H1 (cell line): ENCODE measurements at regions not wholly inside any gene's neighbourhood (a gene's known extent, or its start where the extent isn't known, plus 50 kb on each side); places are given as distances from the start of the nearest gene placed in this dataset.

Experiments used
- CTCF ChIA-PET: fragments of 300-600 bp; sonication (Branson Sonifier 250); formaldehyde crosslinking; loops from one replicate; lab custom pipeline; 2021; ENCODE audit not compliant: partially characterized antibody; lab: Charles Lee
- POLR2A ChIA-PET: fragments of 300-600 bp; sonication (Branson Sonifier 250); formaldehyde crosslinking; loops from one replicate; lab custom pipeline; 2021; ENCODE audit warnings: inconsistent platforms; ENCODE audit not compliant: partially characterized antibody; lab: Charles Lee
- DNase-seq, 2 experiments: peaks; one replicate each; pipeline versions ENCODE4 v3.0.0 to v3.0.0-alpha.2; 2010 to 2022; ENCODE audit warnings: low spot score in 2 of 2, low read depth in 1 of 2, mixed read lengths in 1 of 2
- FAIRE-seq: peaks from 2 replicates; lab custom pipeline; 2011; peaks lifted over from hg19 to GRCh38; lab: Jason Lieb, UNC
- H2AFZ ChIP-seq: 2 replicates; pipeline ENCODE4 v1.8.1; 2012; ENCODE audit warnings: low read length, inconsistent platforms
- H2AK5ac ChIP-seq: 2 replicates; pipeline ENCODE4 v1.6.1; 2013; ENCODE audit warnings: low read depth, low read length
- H2BK120ac ChIP-seq: replicated peaks from 2 replicates; pipeline ENCODE3; 2013; ENCODE audit warnings: low read depth, low read length, inconsistent platforms
- H2BK12ac ChIP-seq: 2 replicates; pipeline ENCODE4 v1.6.1; 2013; ENCODE audit warnings: low read depth, low read length
- H2BK15ac ChIP-seq: 2 replicates; pipeline ENCODE4 v1.6.1; 2013; ENCODE audit warnings: low read length
- H2BK20ac ChIP-seq: 2 replicates; pipeline ENCODE4 v1.6.1; 2013; ENCODE audit warnings: low read length
- H2BK5ac ChIP-seq: 2 replicates; pipeline ENCODE4 v1.6.1; 2013; ENCODE audit warnings: low read depth, low read length
- H3K14ac ChIP-seq: 2 replicates; pipeline ENCODE4 v1.6.1; 2013; ENCODE audit warnings: inconsistent platforms; ENCODE audit not compliant: insufficient read length
- H3K18ac ChIP-seq: 2 replicates; pipeline ENCODE4 v1.6.1; 2013; ENCODE audit warnings: low read length; ENCODE audit errors: extremely low read depth
- H3K23ac ChIP-seq: 2 replicates; pipeline ENCODE4 v1.6.1; 2013; ENCODE audit warnings: inconsistent platforms; ENCODE audit not compliant: insufficient read length
- H3K23me2 ChIP-seq: 2 replicates; pipeline ENCODE4 v1.6.1; 2013; ENCODE audit warnings: low read depth, low read length
- H3K27ac ChIP-seq: 2 replicates; pipeline ENCODE4 v1.6.1; 2011; ENCODE audit warnings: low read depth, low read length, inconsistent platforms
- H3K27me3 ChIP-seq, 4 experiments: replicated peaks in 1 of 4; 1 replicate in 1 of 4; 2 replicates in 3 of 4; pipeline versions ENCODE4 v1.6.1 to v1.8.1; 2011 to 2013; ENCODE audit warnings: low read length in 3 of 4, mild to moderate bottlenecking in 3 of 4, inconsistent platforms in 2 of 4, mixed read lengths in 2 of 4, moderate library complexity in 1 of 4; ENCODE audit not compliant: control insufficient read depth in 3 of 4, insufficient read depth in 3 of 4; ENCODE audit errors: extremely low read depth in 1 of 4
- H3K36me3 ChIP-seq, 4 experiments: 2 replicates each; pipeline versions ENCODE4 v1.6.1 to v1.8.1; 2011 to 2013; ENCODE audit warnings: mild to moderate bottlenecking in 4 of 4, low read length in 3 of 4, moderate library complexity in 2 of 4, control low read depth in 1 of 4, inconsistent platforms in 1 of 4; ENCODE audit not compliant: insufficient read depth in 4 of 4, control insufficient read depth in 2 of 4
- H3K4ac ChIP-seq: replicated peaks from 2 replicates; pipeline ENCODE3; 2013; ENCODE audit warnings: low read length, low read depth, mixed read lengths, inconsistent platforms; ENCODE audit not compliant: insufficient read length
- H3K4me1 ChIP-seq, 4 experiments: replicated peaks in 1 of 4; 1 replicate in 1 of 4; 2 replicates in 3 of 4; pipeline versions ENCODE4 v1.6.1 to v1.8.1; 2011 to 2013; ENCODE audit warnings: low read length in 3 of 4, inconsistent platforms in 2 of 4, mixed read lengths in 1 of 4; ENCODE audit not compliant: insufficient read depth in 4 of 4, control insufficient read depth in 3 of 4
- H3K4me2 ChIP-seq, 2 experiments: 2 replicates each; pipeline versions ENCODE4 v1.6.1 to v1.8.1; 2011 to 2013; ENCODE audit warnings: low read depth in 2 of 2, low read length in 2 of 2, control low read depth in 1 of 2, inconsistent platforms in 1 of 2, mild to moderate bottlenecking in 1 of 2; ENCODE audit not compliant: insufficient read depth in 1 of 2
- H3K4me3 ChIP-seq, 4 experiments: fragments of 200-600, 300-600 bp in 1 of 4; sonication (generic), shearing (Covaris generic), sonication (Bioruptor Twin) in 1 of 4; 2 replicates each; pipeline versions ENCODE4 v1.5.1 to v1.8.1; 2011 to 2016; ENCODE audit warnings: low read length in 4 of 4, low read depth in 3 of 4, control low read depth in 2 of 4, inconsistent platforms in 2 of 4, mild to moderate bottlenecking in 2 of 4, mixed read lengths in 1 of 4, moderate library complexity in 1 of 4; ENCODE audit not compliant: insufficient read depth in 2 of 4; ENCODE audit errors: extremely low read depth in 1 of 4
- H3K56ac ChIP-seq: replicated peaks from 2 replicates; pipeline ENCODE3; 2013; ENCODE audit warnings: low read depth, mild to moderate bottlenecking, mixed read lengths, low read length, inconsistent platforms; ENCODE audit not compliant: insufficient read length
- H3K79me1 ChIP-seq: 2 replicates; pipeline ENCODE4 v1.6.1; 2013; ENCODE audit warnings: low read depth, low read length, control low read depth
- H3K79me2 ChIP-seq, 2 experiments: 2 replicates each; pipeline versions ENCODE4 v1.6.1 to v1.8.1; 2012 to 2013; ENCODE audit warnings: low read length in 2 of 2, mild to moderate bottlenecking in 2 of 2, inconsistent platforms in 1 of 2; ENCODE audit not compliant: insufficient read depth in 2 of 2, control insufficient read depth in 1 of 2
- H3K9ac ChIP-seq, 4 experiments: replicated peaks in 1 of 4; 1 replicate in 1 of 4; 2 replicates in 3 of 4; pipeline versions ENCODE4 v1.6.1 to v1.8.1; 2011 to 2013; ENCODE audit warnings: low read depth in 3 of 4, low read length in 3 of 4, control low read depth in 2 of 4, mild to moderate bottlenecking in 2 of 4, moderate library complexity in 2 of 4, inconsistent platforms in 1 of 4; ENCODE audit errors: extremely low read depth in 1 of 4
- H3K9me3 ChIP-seq, 2 experiments: 2 replicates each; pipeline versions ENCODE4 v1.6.1 to v1.8.1; 2012 to 2013; ENCODE audit warnings: mild to moderate bottlenecking in 2 of 2, moderate library complexity in 2 of 2, control low read depth in 1 of 2, inconsistent platforms in 1 of 2, low read depth in 1 of 2, low read length in 1 of 2, mixed read lengths in 1 of 2; ENCODE audit not compliant: insufficient read depth in 2 of 2
- H4K20me1 ChIP-seq, 2 experiments: replicated peaks in 1 of 2; 2 replicates each; pipeline versions ENCODE3 to v1.8.1; 2011 to 2013; ENCODE audit warnings: inconsistent platforms in 2 of 2, low read length in 2 of 2, mild to moderate bottlenecking in 1 of 2; ENCODE audit not compliant: insufficient read depth in 2 of 2, control insufficient read depth in 1 of 2
- H4K5ac ChIP-seq: 2 replicates; pipeline ENCODE4 v1.6.1; 2013; ENCODE audit warnings: low read length, low read depth, mixed read lengths, inconsistent platforms; ENCODE audit not compliant: insufficient read length
- H4K8ac ChIP-seq: 2 replicates; pipeline ENCODE4 v1.8.0; 2013; ENCODE audit warnings: mild to moderate bottlenecking, moderate library complexity, low read length, inconsistent platforms; ENCODE audit not compliant: insufficient read depth; ENCODE audit errors: extremely low read depth
- H4K91ac ChIP-seq: replicated peaks from 2 replicates; pipeline ENCODE3; 2013; ENCODE audit warnings: low read length, mixed read lengths, inconsistent platforms; ENCODE audit not compliant: insufficient read length
- SIN3A ChIP-seq, 2 experiments: IDR thresholded peaks in 1 of 2; conservative IDR thresholded peaks in 1 of 2; 2 replicates each; pipeline ENCODE4 v1.6.1; 2011 to 2012; ENCODE audit warnings: low read length in 2 of 2, improper control_type of control experiment in 1 of 2, low read depth in 1 of 2, mild to moderate bottlenecking in 1 of 2
- WGBS, 2 experiments: shearing (Covaris generic) in 1 of 2; methylation state at CpG; one replicate each; pipeline versions ENCODE4 v1.1.6 to v1.1.7; 2013 to 2015; ENCODE audit warnings: low lambda C conversion rate in 2 of 2, mixed read lengths in 2 of 2, inconsistent platforms in 1 of 2, low coverage in 1 of 2, missing lambda C conversion rate in 1 of 2; ENCODE audit not compliant: insufficient replicate concordance in 2 of 2, insufficient coverage in 1 of 2, insufficient read length in 1 of 2; ENCODE audit errors: extremely low coverage in 1 of 2, missing lambda C conversion rate in 1 of 2; 5-methylcytosine and 5-hydroxymethylcytosine counted together

- no peak overlapping the region for H4K91ac ChIP-seq
- no peak overlapping the region for H2BK12ac ChIP-seq
- H3K9me3 ChIP-seq = no peaks in the 10 kb centered on the region
- no peak overlapping the region for H3K14ac ChIP-seq
- no peak overlapping the region for H3K9ac ChIP-seq
- no peaks in the 10 kb centered on the region for H3K79me2 ChIP-seq
- H3K23me2 ChIP-seq = no peaks in the 10 kb centered on the region; the same call in 1 of the 2 replicates
- no peak overlapping the region for H4K8ac ChIP-seq
- H2AFZ ChIP-seq = no peak overlapping the region
- no peak overlapping the region for H3K4ac ChIP-seq
- no peak overlapping the region for H2BK5ac ChIP-seq
- ChIA-PET CTCF (interaction anchor here (6.6 kb wide), 1 partner anchor 19 kb away, joined by 37 read pairs; no protein-coding TSS in a partner anchor), POLR2A (no interaction called here)
- H3K18ac ChIP-seq = no peak overlapping the region
- no peaks in the 10 kb centered on the region for H3K36me3 ChIP-seq
- no peak for DNase-seq
- H3K79me1 ChIP-seq = no peaks in the 10 kb centered on the region
- H3K4me2 ChIP-seq = no peak overlapping the region
- no peak overlapping the region for H2BK120ac ChIP-seq
- H4K5ac ChIP-seq = no peak overlapping the region
- H3K23ac ChIP-seq = no peak overlapping the region
- WGBS, 2 experiments = 50% methylated on average over 2 of the region's 2 CpGs; no CpG with 5 or more reads in 1 of the 2 experiments
- no peaks in the 10 kb centered on the region for H3K4me1 ChIP-seq
- H2AK5ac ChIP-seq = no peak overlapping the region
- no peak for FAIRE-seq
- no peak overlapping the region for H2BK20ac ChIP-seq
- H3K27me3 ChIP-seq = no peaks in the 10 kb centered on the region
- H3K27ac ChIP-seq = no peak overlapping the region
- no peak overlapping the region for H3K56ac ChIP-seq
- no peak overlapping the region for H2BK15ac ChIP-seq
- H3K4me3 ChIP-seq = no peak overlapping the region
- no peaks in the 10 kb centered on the region for H4K20me1 ChIP-seq
- no peak for TF ChIP-seq SIN3A (conservative IDR thresholded peaks at IDR 0.05 in 1 of 2, IDR thresholded peaks at IDR 0.05 in 1 of 2; ENCODE audit: low read depth in 1 of 2, low read length in 2 of 2)
Observed at GRCh38 chr2:21299411-21299810, 175.6 kb downstream of the TDRD15 start.
